HG03457 (cell line): ENCODE measurements at regions not wholly inside any gene's neighbourhood (a gene's known extent, or its start where the extent isn't known, plus 50 kb on each side); places are given as distances from the start of the nearest gene placed in this dataset.

Experiments
- ATAC-seq: cut with Tn5 transposase; IDR thresholded peaks from one replicate; pipeline ENCODE4 v1.9.1; 2021; ENCODE audit warnings: moderate number of reproducible peaks; ENCODE audit not compliant: unreplicated experiment

GRCh38 chr11:42552786-42553185 is 759.0 kb upstream of the API5 start:
- no peak for ATAC-seq

- ATAC-seq, result no peak
Observed at GRCh38 chr11:42555190-42555589, 756.6 kb upstream of the API5 start.

GRCh38 chr11:42571131-42571877 is 740.5 kb upstream of the API5 start:
- no peak for ATAC-seq

GRCh38 chr11:42571878-42572610 is 739.8 kb upstream of the API5 start:
- ATAC-seq, result no peak

- no peak for ATAC-seq
Observed at GRCh38 chr11:42576318-42576717, 735.5 kb upstream of the API5 start.

GRCh38 chr11:42589286-42589685 is 722.5 kb upstream of the API5 start:
- ATAC-seq, result no peak

- no peak for ATAC-seq
Observed at GRCh38 chr11:42591841-42592240, 720.0 kb upstream of the API5 start.

- no peak for ATAC-seq
Observed at GRCh38 chr11:42593441-42593840, 718.4 kb upstream of the API5 start.

- no peak for ATAC-seq
Observed at GRCh38 chr11:42595876-42596275, 715.9 kb upstream of the API5 start.

GRCh38 chr11:42596576-42597145 is 715.1 kb upstream of the API5 start:
- ATAC-seq, result no peak

- ATAC-seq, result no peak
Observed at GRCh38 chr11:42598341-42598740, 713.5 kb upstream of the API5 start.

GRCh38 chr11:42620796-42621195 is 691.0 kb upstream of the API5 start:
- no peak for ATAC-seq

GRCh38 chr11:42625757-42626665 is 685.8 kb upstream of the API5 start:
- no peak for ATAC-seq

GRCh38 chr11:42631220-42631843 is 680.5 kb upstream of the API5 start:
- no peak for ATAC-seq

- no peak for ATAC-seq
Observed at GRCh38 chr11:42646959-42647358, 664.8 kb upstream of the API5 start.

GRCh38 chr11:42647993-42648392 is 663.8 kb upstream of the API5 start:
- ATAC-seq, result no peak

- no peak for ATAC-seq
Observed at GRCh38 chr11:42651621-42652020, 660.2 kb upstream of the API5 start.

- no peak for ATAC-seq
Observed at GRCh38 chr11:42657169-42657568, 654.6 kb upstream of the API5 start.

GRCh38 chr11:42661942-42662341 is 649.9 kb upstream of the API5 start:
- no peak for ATAC-seq

GRCh38 chr11:42669248-42669976 is 642.4 kb upstream of the API5 start:
- ATAC-seq, result no peak
